Epidermal melanocyte (primary cell): ENCODE measurements at regions not wholly inside any gene's neighbourhood (a gene's known extent, or its start where the extent isn't known, plus 50 kb on each side); places are given as distances from the start of the nearest gene placed in this dataset.
A peak's percentile ranks its signal among the peaks of the same experiment; 100 is the strongest.
"Not testable (repeated sequence)": the region's sequence is repeated elsewhere in the genome, so short reads cannot be mapped to it uniquely, and the experiment has no call there.

ENCODE experiments used
- DNase-seq: peaks from one replicate; pipeline ENCODE4 v3.0.0; 2011; ENCODE audit warnings: low spot score; ENCODE audit not compliant: insufficient read length

GRCh38 chr11:33530815-33531214 is 169.8 kb downstream of the C11orf91 start:
- no peak for DNase-seq

GRCh38 chr11:33529461-33529860 is 171.2 kb downstream of the C11orf91 start:
- no peak for DNase-seq

GRCh38 chr11:33527738-33528137 is 172.9 kb downstream of the C11orf91 start:
- not testable (repeated sequence) for DNase-seq

- DNase-seq: no peak
Observed at GRCh38 chr11:33525789-33526188, 174.8 kb downstream of the C11orf91 start.

GRCh38 chr11:33521384-33521783 is 179.2 kb downstream of the C11orf91 start:
- no peak for DNase-seq

- DNase-seq: no peak
Observed at GRCh38 chr11:33520112-33520511, 180.5 kb downstream of the C11orf91 start.

- no peak for DNase-seq
Observed at GRCh38 chr11:33515347-33515746, 185.3 kb downstream of the C11orf91 start.

GRCh38 chr11:33514079-33514925 is 186.3 kb downstream of the C11orf91 start:
- DNase-seq: peak; percentile 61

GRCh38 chr11:33509632-33510031 is 191.0 kb downstream of the C11orf91 start:
- no peak for DNase-seq

GRCh38 chr11:33507967-33508366 is 192.7 kb downstream of the C11orf91 start:
- DNase-seq: no peak

- no peak for DNase-seq
Observed at GRCh38 chr11:33507356-33507755, 193.3 kb downstream of the C11orf91 start.

GRCh38 chr11:33505093-33505492 is 195.5 kb downstream of the C11orf91 start:
- no peak for DNase-seq

GRCh38 chr11:33500861-33501479 is 199.7 kb downstream of the C11orf91 start:
- no peak for DNase-seq

GRCh38 chr11:33500332-33500731 is 200.3 kb downstream of the C11orf91 start:
- no peak for DNase-seq

GRCh38 chr11:33492596-33492995 is 208.0 kb downstream of the C11orf91 start:
- DNase-seq: no peak

- DNase-seq: no peak
Observed at GRCh38 chr11:33490842-33491370, 209.7 kb downstream of the C11orf91 start.

GRCh38 chr11:33488971-33489370 is 211.7 kb downstream of the C11orf91 start:
- no peak for DNase-seq

GRCh38 chr11:33480626-33481025 is 220.0 kb downstream of the C11orf91 start:
- DNase-seq: no peak

GRCh38 chr11:33479231-33479630 is 221.4 kb downstream of the C11orf91 start:
- no peak for DNase-seq

GRCh38 chr11:33478111-33478573 is 221.0 kb downstream of the HIPK3 start:
- no peak for DNase-seq

- no peak for DNase-seq
Observed at GRCh38 chr11:33476945-33477606, 219.9 kb downstream of the HIPK3 start.

GRCh38 chr11:33475993-33476392 is 218.8 kb downstream of the HIPK3 start:
- peak; percentile 36 for DNase-seq
